CD14-positive monocyte (primary cell): ENCODE measurements at regions not wholly inside any gene's neighbourhood (a gene's known extent, or its start where the extent isn't known, plus 50 kb on each side); places are given as distances from the start of the nearest gene placed in this dataset.

Source experiments
- DNase-seq, 3 donors: peaks; one replicate each; pipeline ENCODE4 v3.0.0-alpha.2; 2011 to 2022
- H2AFZ ChIP-seq: 2 replicates; pipeline ENCODE4 v1.6.0; 2012; ENCODE audit warnings: mild to moderate bottlenecking, low read depth, low read length, inconsistent platforms; ENCODE audit not compliant: insufficient read depth, poor library complexity, severe bottlenecking
- H3K27ac ChIP-seq, 2 donors: 1 replicate in 1 of 2; 2 replicates in 1 of 2; pipeline ENCODE4 v1.5.1; 2012 to 2013; ENCODE audit warnings: low read length in 2 of 2, control low read depth in 1 of 2, inconsistent platforms in 1 of 2, low read depth in 1 of 2, mild to moderate bottlenecking in 1 of 2
- H3K27me3 ChIP-seq, 2 donors: one replicate each; pipeline versions ENCODE4 v1.6.0 to v1.6.1; 2011 to 2013; ENCODE audit warnings: low read length in 2 of 2; ENCODE audit not compliant: control insufficient read depth in 2 of 2, insufficient read depth in 2 of 2
- H3K36me3 ChIP-seq, 2 donors: replicated peaks in 1 of 2; 1 replicate in 1 of 2; 2 replicates in 1 of 2; pipeline versions ENCODE4 v1.5.1 to v1.6.1; 2012 to 2013; ENCODE audit warnings: low read length in 2 of 2, control low read depth in 1 of 2, inconsistent platforms in 1 of 2, mild to moderate bottlenecking in 1 of 2; ENCODE audit not compliant: insufficient read depth in 2 of 2, control insufficient read depth in 1 of 2
- H3K4me1 ChIP-seq, 2 donors: 1 replicate in 1 of 2; 2 replicates in 1 of 2; pipeline versions ENCODE4 v1.5.1 to v1.6.1; 2012 to 2013; ENCODE audit warnings: low read length in 2 of 2, control low read depth in 1 of 2, inconsistent platforms in 1 of 2, mild to moderate bottlenecking in 1 of 2, moderate library complexity in 1 of 2; ENCODE audit not compliant: insufficient read depth in 2 of 2, control insufficient read depth in 1 of 2
- H3K4me2 ChIP-seq: replicated peaks from 2 replicates; pipeline ENCODE3; 2012; ENCODE audit warnings: low read length, moderate library complexity, mild to moderate bottlenecking; ENCODE audit not compliant: poor library complexity, severe bottlenecking; ENCODE audit errors: extremely low read depth
- H3K4me3 ChIP-seq, 3 experiments: fragments of 200-600 bp in 1 of 3; sonication (generic) in 1 of 3; replicated peaks in 1 of 3; 1 replicate in 2 of 3; 2 replicates in 1 of 3; pipeline ENCODE4 v1.5.1; 2011 to 2013; ENCODE audit warnings: low read length in 3 of 3, mild to moderate bottlenecking in 3 of 3, control low read depth in 2 of 3, low read depth in 2 of 3, inconsistent platforms in 1 of 3, moderate library complexity in 1 of 3
- H3K79me2 ChIP-seq: 2 replicates; pipeline ENCODE4 v1.6.0; 2012; ENCODE audit warnings: mild to moderate bottlenecking, control low read depth, inconsistent platforms, low read length, moderate library complexity; ENCODE audit not compliant: insufficient read depth
- H3K9ac ChIP-seq: 2 replicates; pipeline ENCODE4 v1.6.0; 2017; ENCODE audit warnings: low read length, mild to moderate bottlenecking; ENCODE audit not compliant: insufficient read depth, poor library complexity, severe bottlenecking
- H3K9me3 ChIP-seq, 2 donors: replicated peaks in 1 of 2; 1 replicate in 1 of 2; 2 replicates in 1 of 2; pipeline versions ENCODE4 v1.5.1 to v1.6.1; 2012 to 2013; ENCODE audit warnings: low read length in 2 of 2, control low read depth in 1 of 2; ENCODE audit not compliant: control insufficient read depth in 1 of 2, insufficient read depth in 1 of 2
- H4K20me1 ChIP-seq: 2 replicates; pipeline ENCODE4 v1.6.0; 2012; ENCODE audit warnings: mild to moderate bottlenecking, low read length, control low read depth, moderate library complexity; ENCODE audit not compliant: insufficient read depth
- H3K27ac Mint-ChIP-seq, 7 donors: one replicate each; pipeline ENCODE4 v1.8.0; 2020; ENCODE audit warnings: mild to moderate bottlenecking in 7 of 7, mixed read lengths in 7 of 7, moderate library complexity in 6 of 7, inconsistent platforms in 2 of 7
- H3K27me3 Mint-ChIP-seq, 3 donors: one replicate each; pipeline ENCODE4 v1.8.0; 2021 to 2022; ENCODE audit warnings: low read depth in 3 of 3, mild to moderate bottlenecking in 3 of 3, mixed read lengths in 3 of 3, moderate library complexity in 3 of 3, inconsistent platforms in 1 of 3
- H3K36me3 Mint-ChIP-seq, 2 donors: one replicate each; pipeline ENCODE4 v1.8.0; 2020; ENCODE audit warnings: mixed read lengths in 2 of 2, inconsistent platforms in 1 of 2, mild to moderate bottlenecking in 1 of 2
- H3K4me1 Mint-ChIP-seq: one replicate; pipeline ENCODE4 v1.8.0; 2020; ENCODE audit warnings: mild to moderate bottlenecking, mixed read lengths
- H3K4me3 Mint-ChIP-seq, 2 donors: one replicate each; pipeline ENCODE4 v1.8.0; 2020; ENCODE audit warnings: mild to moderate bottlenecking in 2 of 2, mixed read lengths in 2 of 2, moderate library complexity in 1 of 2
- H3K9me3 Mint-ChIP-seq, 7 donors: one replicate each; pipeline ENCODE4 v1.8.0; 2020 to 2022; ENCODE audit warnings: mixed read lengths in 7 of 7, mild to moderate bottlenecking in 6 of 7, moderate library complexity in 6 of 7, inconsistent platforms in 2 of 7
- CTCF ChIP-seq: fragments of 200-600 bp; IDR thresholded peaks from one replicate; pipeline ENCODE4 v1.8.0; 2022; ENCODE audit warnings: antibody characterized with exemption, mild to moderate bottlenecking
- whole genome bisulfite sequencing: methylation state at CpG from one replicate; pipeline ENCODE4 v1.1.5; 2013; ENCODE audit warnings: missing lambda C conversion rate; ENCODE audit not compliant: insufficient coverage; 5-methylcytosine and 5-hydroxymethylcytosine counted together
- intact Hi-C, 2 donors: fragments of 100-400 bp; cut with micrococcal nuclease; formaldehyde crosslinking; loops; one replicate each; pipeline versions ENCODE4 v1.15.0 to v1.15.1; 2023

GRCh38 chr17:73754886-73755400 lies 110.7 kb upstream of the SDK2 start:
- Histone ChIP-seq H2AFZ (no peak overlapping the region), H4K20me1 (no peaks in the 10 kb centered on the region), H3K27ac (no peak overlapping the region), H3K4me2 (no peak overlapping the region), H3K9ac (no peak overlapping the region), H3K79me2 (no peaks in the 10 kb centered on the region), H3K27me3 (peaks cover 0 to 5% of the 10 kb centered on the region in 2 donors), H3K36me3 (no peaks in the 10 kb centered on the region), H3K4me3 (no peak overlapping the region), H3K4me1 (peaks cover 0 to 3% of the 10 kb centered on the region in 2 donors), H3K9me3 (peaks cover 0 to 6% of the 10 kb centered on the region in 2 donors)
- H3K27ac Mint-ChIP-seq: no peak overlapping the region
- H3K9me3 Mint-ChIP-seq: peaks cover 0 to 7% (median 2%) of the 10 kb centered on the region in 7 donors
- no peak for DNase-seq
- no peak for TF ChIP-seq CTCF
- H3K27me3 Mint-ChIP-seq: peaks cover 5 to 8% (median 7%) of the 10 kb centered on the region in 3 donors
- no peaks in the 10 kb centered on the region for H3K36me3 Mint-ChIP-seq
- intact Hi-C loops: no loop called here
- WGBS: 98% methylated on average over 15 of the region's 15 CpGs
- peak overlapping the region in 1 of 2 donors; percentile 39 for H3K4me3 Mint-ChIP-seq
- peaks cover 10% of the 10 kb centered on the region for H3K4me1 Mint-ChIP-seq

- 92% methylated on average over 6 of the region's 12 CpGs for WGBS
- no peak overlapping the region for H2AFZ ChIP-seq
- H3K27me3 Mint-ChIP-seq: peaks cover 5 to 11% (median 9%) of the 10 kb centered on the region in 3 donors
- H3K27ac Mint-ChIP-seq: no peak overlapping the region
- no peak overlapping the region for H3K9ac ChIP-seq
- no peak overlapping the region for H3K4me3 ChIP-seq
- peaks cover 14% of the 10 kb centered on the region for H3K4me1 Mint-ChIP-seq
- H3K36me3 Mint-ChIP-seq: no peaks in the 10 kb centered on the region
- H4K20me1 ChIP-seq: no peaks in the 10 kb centered on the region
- H3K9me3 ChIP-seq: peaks cover 0 to 6% of the 10 kb centered on the region in 2 donors
- intact Hi-C loops: no loop called here
- no peaks in the 10 kb centered on the region for H3K36me3 ChIP-seq
- H3K27ac ChIP-seq: no peak overlapping the region
- TF ChIP-seq CTCF: no peak
- no peak for DNase-seq
- no peak overlapping the region for H3K4me2 ChIP-seq
- no peak overlapping the region for H3K4me3 Mint-ChIP-seq
- peaks cover 0 to 5% of the 10 kb centered on the region in 2 donors for H3K27me3 ChIP-seq
- peaks cover 1 to 7% (median 2%) of the 10 kb centered on the region in 7 donors for H3K9me3 Mint-ChIP-seq
- H3K79me2 ChIP-seq: no peaks in the 10 kb centered on the region
- H3K4me1 ChIP-seq: peaks cover 0 to 3% of the 10 kb centered on the region in 2 donors
Observed at GRCh38 chr17:73757420-73757819, 113.2 kb upstream of the SDK2 start.
